ENCODE measurements at regions not wholly inside any gene's neighbourhood (a gene's known extent, or its start where the extent isn't known, plus 50 kb on each side); places are given as distances from the start of the nearest gene placed in this dataset.

DNA sequence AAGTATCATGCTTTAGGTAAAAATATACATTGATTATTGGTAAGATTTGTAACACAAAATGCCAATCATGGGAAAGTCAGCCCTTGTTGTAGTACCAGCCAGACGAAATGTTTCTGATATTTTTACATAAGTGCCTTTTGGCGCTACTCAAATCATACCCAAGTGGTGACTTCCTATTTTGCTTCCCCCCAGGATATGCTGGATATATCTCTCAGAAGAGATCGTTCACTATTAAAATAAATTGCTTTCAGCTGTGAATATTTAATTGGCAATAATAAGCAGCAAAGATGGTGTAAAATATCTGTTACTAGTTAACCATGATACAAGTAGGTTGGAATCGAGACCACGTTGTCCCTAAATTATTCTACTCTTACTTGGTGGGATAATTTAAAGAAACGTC is 909.2 kb upstream of the LRRN3 start:
- Histone ChIP-seq H3K36me3 (no peaks in the 10 kb centered on the region), H3K4me1 (peaks cover 0 to 12% (median 0%) of the 10 kb centered on the region in 10 experiments; a peak in 4 of 20 replicates), H3K9ac (no peak overlapping the region), H3K9me3 (replicated peaks in 1 of 11) (no peaks in the 10 kb centered on the region), H3K27ac (no peak overlapping the region), H3K4me3 (no peak overlapping the region), H4K20me1 (no peaks in the 10 kb centered on the region), H3K27me3 (no peaks in the 10 kb centered on the region), H3K4me2 (no peak overlapping the region)
- no peak for TF ChIP-seq Cebpa-rat (IDR thresholded peaks at IDR 0.05)

DNA sequence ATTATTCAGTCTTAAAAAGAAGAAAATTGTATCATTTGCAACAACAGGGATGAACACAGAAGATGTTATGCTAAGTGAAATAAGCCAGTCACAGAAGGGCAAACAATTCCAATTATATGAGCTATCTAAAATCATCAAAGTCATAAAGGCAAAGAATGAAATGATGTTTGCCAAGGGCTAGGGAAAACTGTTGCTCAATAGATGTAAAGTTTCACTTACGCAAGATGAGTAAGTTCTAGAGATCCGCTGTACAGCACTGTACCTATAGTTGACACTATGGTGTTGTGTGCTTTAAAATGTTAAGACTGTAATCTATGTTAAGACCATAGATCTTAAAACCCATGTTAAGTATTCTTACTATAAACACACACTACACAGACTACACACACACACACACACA is 904.6 kb upstream of the LRRN3 start:
- peaks cover 0 to 8% (median 4%) of the 10 kb centered on the region in 11 experiments; a peak in 8 of 22 replicates for H3K9me3 ChIP-seq (replicated peaks in 1 of 11)
- no peaks in the 10 kb centered on the region for H4K20me1 ChIP-seq
- H3K9ac ChIP-seq: no peak overlapping the region
- H3K36me3 ChIP-seq: no peaks in the 10 kb centered on the region
- no peak for TF ChIP-seq Cebpa-rat (IDR thresholded peaks at IDR 0.05)
- H3K4me2 ChIP-seq: no peak overlapping the region
- no peak overlapping the region for H3K4me3 ChIP-seq
- H3K27ac ChIP-seq: no peak overlapping the region
- no peaks in the 10 kb centered on the region for H3K27me3 ChIP-seq
- H3K4me1 ChIP-seq: no peaks in the 10 kb centered on the region

DNA sequence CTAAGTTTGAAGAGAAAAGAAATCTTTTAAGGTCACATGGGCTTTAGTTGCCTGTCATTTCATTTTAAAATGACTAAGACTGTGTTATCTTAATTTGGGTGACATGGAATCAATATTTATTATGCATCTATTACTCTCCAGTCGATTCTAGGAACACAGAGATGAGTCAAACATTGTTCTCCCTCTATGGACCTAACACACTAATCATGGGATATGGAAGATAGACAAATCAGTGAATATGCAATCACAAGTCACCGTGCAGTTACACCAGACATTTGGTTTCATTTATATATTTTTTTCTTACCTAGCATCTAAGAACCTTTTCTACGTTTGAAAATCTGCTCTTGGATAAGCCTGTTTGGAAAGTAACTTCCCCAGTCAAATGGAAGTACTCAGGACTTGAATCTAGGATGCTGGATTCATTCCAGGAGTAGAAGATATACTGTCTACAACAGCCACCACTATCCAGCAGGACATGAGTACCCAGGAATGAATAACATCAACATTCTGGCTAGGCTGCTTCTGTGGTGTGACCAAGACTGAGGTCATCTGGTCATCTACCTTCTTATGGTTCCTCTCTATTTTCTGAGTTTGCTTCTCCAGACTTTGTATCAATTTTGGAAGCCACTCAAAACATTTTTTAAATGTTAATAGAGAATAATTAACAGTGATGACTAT is 902.9 kb upstream of the LRRN3 start:
- no peak for TF ChIP-seq Cebpa-rat (IDR thresholded peaks at IDR 0.05)
- H3K27me3 ChIP-seq: no peaks in the 10 kb centered on the region
- H3K36me3 ChIP-seq: no peaks in the 10 kb centered on the region
- H4K20me1 ChIP-seq: no peaks in the 10 kb centered on the region
- no peaks in the 10 kb centered on the region for H3K4me1 ChIP-seq
- no peak overlapping the region for H3K4me2 ChIP-seq
- no peak overlapping the region for H3K9ac ChIP-seq
- no peak overlapping the region for H3K27ac ChIP-seq
- peaks cover 0 to 8% (median 4%) of the 10 kb centered on the region in 11 experiments; a peak in 8 of 22 replicates for H3K9me3 ChIP-seq (replicated peaks in 1 of 11)
- no peak overlapping the region for H3K4me3 ChIP-seq

DNA sequence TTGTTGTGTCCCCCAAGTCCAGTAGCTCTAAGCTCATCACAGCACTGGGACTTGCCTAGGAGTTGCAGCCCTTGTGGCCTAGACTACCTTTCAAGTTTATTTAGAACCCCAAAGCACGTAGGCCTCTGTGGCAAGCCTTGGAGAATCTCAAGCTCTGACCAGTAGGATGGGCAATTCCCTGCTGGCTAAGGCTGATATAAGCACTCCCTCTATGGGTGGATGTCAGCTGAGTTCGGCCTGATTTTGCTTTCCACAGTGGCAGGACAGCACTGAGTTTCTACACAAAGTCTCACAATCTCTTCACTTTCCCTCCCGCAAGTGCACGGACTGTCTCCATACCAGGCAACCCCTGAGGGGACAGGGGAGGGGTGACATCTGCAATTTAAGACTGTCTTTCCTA is 886.4 kb upstream of the LRRN3 start:
- H3K4me1 ChIP-seq: no peaks in the 10 kb centered on the region

DNA sequence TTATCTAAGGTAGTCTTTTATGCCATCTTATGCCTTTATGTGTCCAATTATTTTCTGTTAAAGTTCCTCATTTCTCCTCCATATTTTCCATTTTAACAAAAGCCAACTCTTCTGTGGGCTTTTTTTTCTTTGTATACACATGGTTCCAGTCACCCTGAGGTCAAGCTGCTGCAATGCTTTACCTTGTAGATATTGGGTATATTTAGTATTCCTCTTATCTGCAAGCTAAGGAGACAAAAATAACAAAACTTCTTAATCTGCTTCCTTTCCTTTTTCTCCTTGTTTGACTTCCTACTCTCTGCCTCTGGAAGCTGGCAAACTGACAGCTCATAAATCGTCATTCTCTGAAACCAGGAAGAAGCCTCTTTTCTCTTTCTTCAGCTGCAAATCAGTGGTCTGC is 885.0 kb upstream of the LRRN3 start:
- Histone ChIP-seq H4K20me1 (no peaks in the 10 kb centered on the region), H3K4me2 (no peak overlapping the region), H3K9me3 (replicated peaks in 1 of 11) (no peaks in the 10 kb centered on the region), H3K36me3 (no peaks in the 10 kb centered on the region), H3K27ac (no peak overlapping the region), H3K9ac (no peak overlapping the region), H3K4me1 (no peaks in the 10 kb centered on the region), H3K4me3 (no peak overlapping the region), H3K27me3 (no peaks in the 10 kb centered on the region)
- no peak for TF ChIP-seq Cebpa-rat (IDR thresholded peaks at IDR 0.05)

More for the DNA sequence above, 886.4 kb upstream of the LRRN3 start:
- Histone ChIP-seq H3K9ac (no peak overlapping the region), H3K4me3 (no peak overlapping the region), H4K20me1 (no peaks in the 10 kb centered on the region), H3K27ac (no peak overlapping the region), H3K27me3 (no peaks in the 10 kb centered on the region), H3K9me3 (replicated peaks in 1 of 11) (no peaks in the 10 kb centered on the region), H3K4me2 (no peak overlapping the region), H3K36me3 (no peaks in the 10 kb centered on the region)
- TF ChIP-seq Cebpa-rat (IDR thresholded peaks at IDR 0.05): no peak

DNA sequence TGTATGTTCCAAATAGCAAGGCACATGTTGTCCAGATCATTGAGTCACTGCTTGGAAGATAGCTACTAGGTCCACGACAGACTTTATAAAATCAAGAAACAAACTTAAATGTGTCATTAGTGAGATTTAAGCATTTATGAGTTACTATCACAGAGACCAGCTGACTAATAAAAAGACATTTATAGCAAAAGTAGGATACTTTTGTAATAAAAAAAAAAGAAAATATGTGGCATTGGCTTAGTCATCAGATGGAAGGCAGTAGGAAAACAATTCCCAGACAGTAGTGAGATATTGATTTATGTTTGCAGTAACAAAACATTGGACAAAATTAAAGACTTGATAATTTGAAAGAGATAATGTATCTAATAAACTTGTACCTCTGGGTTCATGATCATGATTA is 881.0 kb upstream of the LRRN3 start:
- peaks cover 0 to 17% (median 11%) of the 10 kb centered on the region in 11 experiments; a peak in 11 of 22 replicates for H3K9me3 ChIP-seq (replicated peaks in 1 of 11)
- no peaks in the 10 kb centered on the region for H3K27me3 ChIP-seq
- H3K27ac ChIP-seq: no peak overlapping the region
- no peaks in the 10 kb centered on the region for H4K20me1 ChIP-seq
- H3K4me3 ChIP-seq: no peak overlapping the region
- H3K36me3 ChIP-seq: no peaks in the 10 kb centered on the region
- 0 out of 20 replicates have a peak, but pooled peaks cover 0 to 6% (median 0%) of the 10 kb centered on the region in 10 experiments for H3K4me1 ChIP-seq
- H3K9ac ChIP-seq: no peak overlapping the region
- no peak for TF ChIP-seq Cebpa-rat (IDR thresholded peaks at IDR 0.05)
- no peak overlapping the region for H3K4me2 ChIP-seq

DNA sequence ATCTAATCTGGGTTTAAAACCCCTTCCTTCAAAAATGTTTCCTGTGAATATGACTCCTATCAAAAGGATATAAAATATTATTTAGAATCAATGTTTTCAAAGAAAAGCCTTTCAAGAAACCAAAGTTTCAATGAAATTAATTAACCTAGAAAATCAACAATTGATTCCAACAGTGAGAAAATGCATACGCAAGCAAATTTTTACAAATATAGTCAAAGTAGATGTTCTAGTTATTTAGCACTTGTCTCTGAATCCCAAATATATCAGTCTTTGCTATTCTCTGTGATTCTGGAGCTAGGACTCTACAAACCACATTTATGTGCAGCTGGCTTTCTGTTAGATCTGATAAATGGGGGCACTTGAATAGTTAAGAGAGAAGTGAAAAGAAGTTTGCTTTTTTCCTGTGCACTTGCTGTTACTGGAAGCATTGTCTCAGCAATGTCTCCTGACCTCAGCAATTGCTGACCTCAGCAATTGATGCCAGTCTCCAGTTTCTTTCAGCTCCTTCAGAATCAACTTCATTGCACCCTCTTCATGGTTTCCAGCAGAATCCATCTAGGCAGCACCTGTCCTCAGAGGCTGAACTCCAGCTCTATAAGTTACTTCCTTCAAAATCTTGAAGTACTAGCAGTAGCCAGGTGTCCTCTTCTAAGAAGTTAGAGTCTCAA is 879.9 kb upstream of the LRRN3 start:
- no peak overlapping the region for H3K4me3 ChIP-seq
- no peak overlapping the region for H3K9ac ChIP-seq
- no peaks in the 10 kb centered on the region for H3K27me3 ChIP-seq
- peaks cover 0 to 17% (median 12%) of the 10 kb centered on the region in 11 experiments; a peak in 11 of 22 replicates for H3K9me3 ChIP-seq (replicated peaks in 1 of 11)
- H3K27ac ChIP-seq: no peak overlapping the region
- H3K36me3 ChIP-seq: no peaks in the 10 kb centered on the region
- no peak for TF ChIP-seq Cebpa-rat (IDR thresholded peaks at IDR 0.05)
- H3K4me2 ChIP-seq: peak overlapping the region in 1 of 11 experiments; percentile 43; a peak in 1 of 22 replicates
- 0 out of 20 replicates have a peak, but pooled peaks cover 0 to 6% (median 0%) of the 10 kb centered on the region in 10 experiments for H3K4me1 ChIP-seq
- H4K20me1 ChIP-seq: no peaks in the 10 kb centered on the region

DNA sequence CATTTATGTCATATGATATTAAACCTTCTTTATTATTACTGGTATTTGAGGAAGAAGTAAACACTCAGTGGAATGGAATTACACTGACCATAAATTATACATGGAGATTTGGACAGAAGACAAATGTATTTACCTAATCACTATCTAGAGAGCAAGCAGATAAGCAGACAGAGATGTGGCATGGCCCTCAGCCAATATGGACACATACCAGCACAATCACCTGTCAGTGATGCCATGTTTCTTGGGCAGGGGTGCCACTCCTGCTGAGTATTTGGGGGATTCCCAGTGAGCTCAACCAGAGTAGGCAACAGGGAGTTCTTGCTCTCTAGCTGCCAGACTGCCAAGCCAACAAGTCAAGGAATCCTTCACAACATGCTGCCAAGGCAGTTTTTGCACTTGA is 866.3 kb upstream of the LRRN3 start:
- Histone ChIP-seq H3K9ac (no peak overlapping the region), H3K27ac (no peak overlapping the region), H3K4me2 (no peak overlapping the region), H3K36me3 (no peaks in the 10 kb centered on the region), H3K4me3 (no peak overlapping the region), H3K4me1 (peaks cover 0 to 15% (median 11%) of the 10 kb centered on the region in 10 experiments; a peak in 14 of 20 replicates), H3K27me3 (no peaks in the 10 kb centered on the region), H3K9me3 (replicated peaks in 1 of 11) (no peaks in the 10 kb centered on the region), H4K20me1 (no peaks in the 10 kb centered on the region)
- no peak for TF ChIP-seq Cebpa-rat (IDR thresholded peaks at IDR 0.05)

DNA sequence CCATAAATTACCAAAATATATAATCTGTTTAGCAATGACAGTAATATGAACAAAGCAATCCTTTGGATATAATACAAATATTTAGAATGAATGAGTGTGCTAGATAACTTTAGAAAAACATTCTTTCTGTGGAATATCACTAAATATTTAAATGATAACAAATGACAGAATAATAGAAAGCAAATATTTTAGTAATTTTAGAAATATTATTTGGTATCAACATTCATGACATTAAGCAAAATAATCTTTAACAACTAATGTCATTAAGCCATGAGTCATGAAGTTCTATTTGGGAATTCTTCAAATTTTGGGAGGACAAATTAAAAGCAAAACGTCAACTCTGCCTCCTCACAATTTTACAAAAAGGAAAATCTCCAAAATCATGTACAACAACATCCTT is 844.8 kb upstream of the LRRN3 start:
- H3K36me3 ChIP-seq: no peaks in the 10 kb centered on the region
- H3K27me3 ChIP-seq: no peaks in the 10 kb centered on the region
- TF ChIP-seq Cebpa-rat (IDR thresholded peaks at IDR 0.05): no peak
- no peak overlapping the region for H3K27ac ChIP-seq
- no peaks in the 10 kb centered on the region for H4K20me1 ChIP-seq
- no peaks in the 10 kb centered on the region for H3K4me1 ChIP-seq
- H3K4me2 ChIP-seq: no peak overlapping the region
- no peak overlapping the region for H3K9ac ChIP-seq
- H3K9me3 ChIP-seq (replicated peaks in 1 of 11): no peaks in the 10 kb centered on the region
- no peak overlapping the region for H3K4me3 ChIP-seq

DNA sequence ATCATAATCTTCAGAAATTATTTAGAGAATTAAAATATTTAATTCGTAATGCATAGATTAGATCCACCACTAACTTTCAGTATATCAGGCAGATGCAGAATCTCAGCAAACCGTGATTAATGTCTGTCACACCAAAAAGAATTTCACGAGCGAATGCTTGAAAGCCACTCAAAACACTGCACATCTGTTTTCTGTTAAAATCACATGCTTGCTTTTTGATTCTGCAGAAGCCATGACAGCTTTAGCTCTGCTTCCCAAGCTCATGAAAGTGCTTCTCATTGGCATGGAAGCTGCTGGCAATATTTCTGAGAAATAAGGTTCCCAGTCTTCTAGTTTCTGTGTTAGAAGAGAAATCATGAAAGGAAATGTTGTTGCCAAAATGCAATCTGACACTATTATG is 837.8 kb upstream of the LRRN3 start:
- Histone ChIP-seq H3K4me1 (no peaks in the 10 kb centered on the region), H3K27me3 (no peaks in the 10 kb centered on the region), H3K4me2 (no peak overlapping the region), H3K9ac (no peak overlapping the region), H3K4me3 (no peak overlapping the region), H3K27ac (no peak overlapping the region), H3K36me3 (no peaks in the 10 kb centered on the region), H4K20me1 (no peaks in the 10 kb centered on the region), H3K9me3 (replicated peaks in 1 of 11) (no peaks in the 10 kb centered on the region)
- no peak for TF ChIP-seq Cebpa-rat (IDR thresholded peaks at IDR 0.05)
